GM12878 (cell line): ENCODE measurements at regions not wholly inside any gene's neighbourhood (a gene's known extent, or its start where the extent isn't known, plus 50 kb on each side); places are given as distances from the start of the nearest gene placed in this dataset.

Experiments
- ATAC-seq: fragments of 200-7000 bp; cut with Tn5 transposase; 3 replicates; pipeline ENCODE4 v1.9.1; 2020; ENCODE audit warnings: mild to moderate bottlenecking, moderate library complexity
- BruUV-seq: library from RNA; stranded (reverse); fragments of 400-500 nt; replicated peaks from 2 replicates; lab custom pipeline; 2021; lab: Mats Ljungman, UMichigan
- CTCF ChIA-PET: fragments of 300-600 bp; sonication (Branson Sonifier 250); formaldehyde crosslinking; extraction: SDS; loops from one replicate; lab custom pipeline; 2021; ENCODE audit warnings: inconsistent platforms; lab: Yijun Ruan, JAX
- POLR2A ChIA-PET: fragments of 350-600 bp; formaldehyde crosslinking; extraction: SDS; loops from one replicate; lab custom pipeline; 2021; ENCODE audit warnings: inconsistent platforms; lab: Charles Lee
- RAD21 ChIA-PET: fragments of 300-600 bp; sonication (Branson Sonifier 250); formaldehyde crosslinking; loops from one replicate; lab custom pipeline; 2023; ENCODE audit warnings: antibody characterized with exemption; ENCODE audit not compliant: unreplicated experiment; lab: Charles Lee
- SMC1A ChIA-PET: fragments of 300-600 bp; sonication (Branson Sonifier 250); formaldehyde crosslinking; loops from one replicate; lab custom pipeline; 2023; ENCODE audit not compliant: unreplicated experiment, uncharacterized antibody; lab: Charles Lee
- DNase-seq: peaks from one replicate; pipeline ENCODE4 v3.0.0-alpha.2; 2011; ENCODE audit warnings: low read depth, low spot score
- FAIRE-seq: peaks from 3 replicates; lab custom pipeline; 2011; peaks lifted over from hg19 to GRCh38; lab: Jason Lieb, UNC
- H2AFZ ChIP-seq: 2 replicates; pipeline ENCODE4 v1.6.0; 2011; ENCODE audit warnings: low read depth, low read length, control low read depth; ENCODE audit not compliant: control insufficient read depth
- H3K27ac ChIP-seq: 2 replicates; pipeline ENCODE4 v1.5.1; 2011; ENCODE audit warnings: control low read depth; ENCODE audit not compliant: control insufficient read depth, insufficient read depth
- H3K27me3 ChIP-seq, 2 experiments: replicated peaks in 1 of 2; 2 replicates each; pipeline versions ENCODE4 v1.6.0 to v1.6.1; 2011; ENCODE audit warnings: low read length in 1 of 2; ENCODE audit not compliant: control insufficient read depth in 2 of 2, insufficient read depth in 2 of 2
- H3K36me3 ChIP-seq, 2 experiments: 2 replicates each; pipeline ENCODE4 v1.5.1; 2011; ENCODE audit warnings: low read length in 1 of 2; ENCODE audit not compliant: control insufficient read depth in 2 of 2, insufficient read depth in 2 of 2
- H3K4me1 ChIP-seq: 2 replicates; pipeline ENCODE4 v1.6.1; 2011; ENCODE audit warnings: mild to moderate bottlenecking, low read length, moderate library complexity, mixed read lengths; ENCODE audit not compliant: control insufficient read depth, insufficient read depth
- H3K4me2 ChIP-seq: 2 replicates; pipeline ENCODE4 v1.6.0; 2011; ENCODE audit warnings: control low read depth; ENCODE audit not compliant: control insufficient read depth, insufficient read depth
- H3K4me3 ChIP-seq: fragments of 200-600 bp; sonication (generic); 2 replicates; pipeline ENCODE4 v1.5.1; 2016
- H3K79me2 ChIP-seq: 2 replicates; pipeline ENCODE4 v1.6.0; 2011; ENCODE audit warnings: low read length; ENCODE audit not compliant: control insufficient read depth, insufficient read depth
- H3K9ac ChIP-seq: 2 replicates; pipeline ENCODE4 v1.8.0; 2011; ENCODE audit warnings: low read length, control low read depth, mixed read lengths; ENCODE audit not compliant: control insufficient read depth, insufficient read depth
- H3K9me3 ChIP-seq: replicated peaks from 3 replicates; pipeline ENCODE4 v1.5.1; 2011; ENCODE audit warnings: mild to moderate bottlenecking, low read length; ENCODE audit not compliant: control insufficient read depth, insufficient read depth
- H4K20me1 ChIP-seq: 2 replicates; pipeline ENCODE4 v1.6.0; 2011; ENCODE audit not compliant: control insufficient read depth, insufficient read depth
- EGR1 ChIP-seq, 2 experiments: IDR thresholded peaks; 1 replicate in 1 of 2; 2 replicates in 1 of 2; pipeline ENCODE4 v1.6.1; 2011 to 2012; ENCODE audit warnings: low read depth in 2 of 2, low read length in 2 of 2, borderline replicate concordance in 1 of 2, mild to moderate bottlenecking in 1 of 2, moderate library complexity in 1 of 2
- ETV6 ChIP-seq, 2 experiments: fragments of 450-650 bp in 1 of 2; IDR thresholded peaks in 1 of 2; conservative IDR thresholded peaks in 1 of 2; 2 replicates each; pipeline ENCODE4 v1.6.1; 2014; ENCODE audit warnings: antibody characterized with exemption in 1 of 2, borderline replicate concordance in 1 of 2, low read depth in 1 of 2, mild to moderate bottlenecking in 1 of 2, moderate library complexity in 1 of 2
- FOXM1 ChIP-seq: IDR thresholded peaks from 2 replicates; pipeline ENCODE4 v1.6.1; 2012; ENCODE audit warnings: low read depth, mild to moderate bottlenecking, inconsistent platforms, low read length, moderate library complexity
- KDM1A ChIP-seq: fragments of 200-600 bp; sonication (generic); IDR thresholded peaks from 2 replicates; pipeline ENCODE4 v1.6.1; 2016; ENCODE audit warnings: borderline replicate concordance
- KLF5 ChIP-seq: fragments of 450-650 bp; IDR thresholded peaks from 2 replicates; pipeline ENCODE4 v1.6.1; 2014; ENCODE audit warnings: mild to moderate bottlenecking; ENCODE audit not compliant: partially characterized antibody
- MYB ChIP-seq: fragments of 150-350 bp; IDR thresholded peaks from 2 replicates; pipeline ENCODE4 v1.6.1; 2014; ENCODE audit warnings: mild to moderate bottlenecking, low read depth, low read length, borderline replicate concordance
- NFIC ChIP-seq: IDR thresholded peaks from 2 replicates; pipeline ENCODE4 v1.6.1; 2012; ENCODE audit warnings: low read depth, mild to moderate bottlenecking, inconsistent platforms, low read length, moderate library complexity
- RCOR1 ChIP-seq: conservative IDR thresholded peaks from 2 replicates; pipeline ENCODE4 v1.6.1; 2012; ENCODE audit warnings: low read depth, low read length, improper control_type of control experiment
- RFX5 ChIP-seq: IDR thresholded peaks from 2 replicates; pipeline ENCODE4 v1.6.1; 2011; ENCODE audit warnings: low read depth, low read length, improper control_type of control experiment
- SUPT20H ChIP-seq: IDR thresholded peaks from 2 replicates; pipeline ENCODE4 v1.6.1; 2011; ENCODE audit warnings: low read depth, mild to moderate bottlenecking, low read length, moderate library complexity, borderline replicate concordance; ENCODE audit not compliant: control insufficient read depth
- TBL1XR1 ChIP-seq: IDR thresholded peaks from 2 replicates; pipeline ENCODE4 v1.6.1; 2012; ENCODE audit warnings: low read depth, low read length, improper control_type of control experiment
- TCF3 ChIP-seq: IDR thresholded peaks from 2 replicates; pipeline ENCODE4 v1.6.1; 2012; ENCODE audit warnings: low read depth, mild to moderate bottlenecking, low read length, borderline replicate concordance; ENCODE audit not compliant: insufficient read depth
- YY1 ChIP-seq: IDR thresholded peaks from 2 replicates; pipeline ENCODE4 v1.6.1; 2011; ENCODE audit warnings: low read depth, mild to moderate bottlenecking, low read length
- ZBED1 ChIP-seq: IDR thresholded peaks from 2 replicates; pipeline ENCODE4 v1.6.1; 2016; ENCODE audit warnings: borderline replicate concordance
- ZNF384 ChIP-seq: IDR thresholded peaks from 2 replicates; pipeline ENCODE4 v1.6.1; 2012; ENCODE audit warnings: low read depth, mild to moderate bottlenecking, low read length, improper control_type of control experiment, borderline replicate concordance
- WGBS: methylation state at CpG from one replicate; pipeline ENCODE4 v1.1.6; 2016; ENCODE audit warnings: low lambda C conversion rate; ENCODE audit not compliant: insufficient replicate concordance, insufficient coverage; ENCODE audit errors: missing lambda C conversion rate; 5-methylcytosine and 5-hydroxymethylcytosine counted together
- in situ Hi-C: fragments of 300-500 bp; cut with MboI; formaldehyde crosslinking; loops from 9 replicates; pipeline ENCODE4 v1.14.3; 2018; ENCODE audit warnings: mixed read lengths
- intact Hi-C: fragments of 100-400 bp; cut with micrococcal nuclease; formaldehyde crosslinking; loops from one replicate; pipeline ENCODE4 v1.14.2; 2022; ENCODE audit not compliant: unreplicated experiment
- TF ChIP-seq, protein P1 (sequence below): IDR thresholded peaks from 2 replicates; pipeline ENCODE4 v1.6.1; 2011; ENCODE audit warnings: borderline replicate concordance, low read depth, mild to moderate bottlenecking, moderate library complexity, low read length; ENCODE audit not compliant: insufficient read depth, poor library complexity, severe bottlenecking
- TF ChIP-seq, protein P2 (sequence below): IDR thresholded peaks from 2 replicates; pipeline ENCODE4 v1.6.1; 2012; ENCODE audit warnings: low read depth, low read length, improper control_type of control experiment

- no peaks in the 10 kb centered on the region for H3K27me3 ChIP-seq
- no peaks in the 10 kb centered on the region for H3K4me1 ChIP-seq
- no peak overlapping the region for H3K4me2 ChIP-seq
- BruUV-seq: no TSS peak
- ChIA-PET SMC1A (no interaction called here), CTCF (no interaction called here), POLR2A (no interaction called here), RAD21 (no interaction called here)
- no peaks in the 10 kb centered on the region for H4K20me1 ChIP-seq
- FAIRE-seq: no peak
- H3K4me3 ChIP-seq: no peak overlapping the region
- H3K36me3 ChIP-seq: no peaks in the 10 kb centered on the region
- no peak overlapping the region for H3K9ac ChIP-seq
- ATAC-seq: no peak
- no peak for DNase-seq
- no peak overlapping the region for H2AFZ ChIP-seq
- H3K9me3 ChIP-seq: no peaks in the 10 kb centered on the region
- in situ Hi-C loops: no loop called here
- H3K79me2 ChIP-seq: no peaks in the 10 kb centered on the region
- TF ChIP-seq MYB: no peak
- TF ChIP-seq SUPT20H: no peak
- no peak for TF ChIP-seq RFX5
- TF ChIP-seq, protein P1, sequence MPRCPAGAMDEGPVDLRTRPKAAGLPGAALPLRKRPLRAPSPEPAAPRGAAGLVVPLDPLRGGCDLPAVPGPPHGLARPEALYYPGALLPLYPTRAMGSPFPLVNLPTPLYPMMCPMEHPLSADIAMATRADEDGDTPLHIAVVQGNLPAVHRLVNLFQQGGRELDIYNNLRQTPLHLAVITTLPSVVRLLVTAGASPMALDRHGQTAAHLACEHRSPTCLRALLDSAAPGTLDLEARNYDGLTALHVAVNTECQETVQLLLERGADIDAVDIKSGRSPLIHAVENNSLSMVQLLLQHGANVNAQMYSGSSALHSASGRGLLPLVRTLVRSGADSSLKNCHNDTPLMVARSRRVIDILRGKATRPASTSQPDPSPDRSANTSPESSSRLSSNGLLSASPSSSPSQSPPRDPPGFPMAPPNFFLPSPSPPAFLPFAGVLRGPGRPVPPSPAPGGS: no peak
- no peak for TF ChIP-seq EGR1 (IDR thresholded peaks at IDR 0.05; ENCODE audit: borderline replicate concordance in 1 of 2, low read depth in 2 of 2, low read length in 2 of 2)
- no peak for TF ChIP-seq NFIC
- TF ChIP-seq KLF5: no peak
- TF ChIP-seq YY1: no peak
- TF ChIP-seq FOXM1: no peak
- no peak for TF ChIP-seq ZNF384
- TF ChIP-seq TBL1XR1: no peak
- no peak for TF ChIP-seq RCOR1
- TF ChIP-seq ETV6 (conservative IDR thresholded peaks at IDR 0.05 in 1 of 2, IDR thresholded peaks at IDR 0.05 in 1 of 2; ENCODE audit: borderline replicate concordance in 1 of 2, low read depth in 1 of 2): no peak
- TF ChIP-seq KDM1A: no peak
- no peak for TF ChIP-seq TCF3
- TF ChIP-seq ZBED1: no peak
- TF ChIP-seq, protein P2, sequence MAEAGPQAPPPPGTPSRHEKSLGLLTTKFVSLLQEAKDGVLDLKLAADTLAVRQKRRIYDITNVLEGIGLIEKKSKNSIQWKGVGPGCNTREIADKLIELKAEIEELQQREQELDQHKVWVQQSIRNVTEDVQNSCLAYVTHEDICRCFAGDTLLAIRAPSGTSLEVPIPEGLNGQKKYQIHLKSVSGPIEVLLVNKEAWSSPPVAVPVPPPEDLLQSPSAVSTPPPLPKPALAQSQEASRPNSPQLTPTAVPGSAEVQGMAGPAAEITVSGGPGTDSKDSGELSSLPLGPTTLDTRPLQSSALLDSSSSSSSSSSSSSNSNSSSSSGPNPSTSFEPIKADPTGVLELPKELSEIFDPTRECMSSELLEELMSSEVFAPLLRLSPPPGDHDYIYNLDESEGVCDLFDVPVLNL: no peak
- 35% methylated on average over 17 of the region's 17 CpGs for WGBS
- intact Hi-C loops: no loop called here
- H3K27ac ChIP-seq: no peak overlapping the region
Measured at GRCh38 chr7:67901808-67902480, 905.3 kb downstream of the TYW1 start.
